GM12873 (cell line): ENCODE measurements at regions not wholly inside any gene's neighbourhood (a gene's known extent, or its start where the extent isn't known, plus 50 kb on each side); places are given as distances from the start of the nearest gene placed in this dataset.

ENCODE experiments used
- CTCF ChIP-seq: IDR thresholded peaks from 2 replicates; pipeline ENCODE4 v1.5.1; 2012; ENCODE audit warnings: low read depth, mild to moderate bottlenecking, moderate library complexity, low read length, control low read depth; ENCODE audit not compliant: insufficient read depth; ENCODE audit errors: missing control alignments

DNA sequence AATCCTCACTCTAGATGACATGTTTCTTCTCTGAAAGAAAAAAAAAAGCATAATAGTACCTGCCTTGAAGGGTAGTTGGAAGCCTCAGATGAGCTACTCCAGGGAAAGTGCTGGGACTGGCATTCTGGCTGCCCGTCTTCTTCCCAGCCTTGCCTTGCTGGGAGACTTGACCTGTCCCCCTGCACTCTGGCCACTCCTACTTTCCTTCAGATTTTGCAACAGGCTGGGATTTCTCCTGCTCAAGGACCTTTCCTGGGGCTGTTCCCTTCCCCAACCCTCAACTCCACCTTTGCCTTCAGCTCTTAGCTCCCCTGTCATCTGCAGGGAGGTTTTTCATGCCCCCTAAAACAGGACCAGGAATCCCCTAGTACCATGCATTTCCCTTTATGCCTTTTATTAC lies 609.9 kb upstream of the CFAP20DC start:
- no peak for TF ChIP-seq CTCF

DNA sequence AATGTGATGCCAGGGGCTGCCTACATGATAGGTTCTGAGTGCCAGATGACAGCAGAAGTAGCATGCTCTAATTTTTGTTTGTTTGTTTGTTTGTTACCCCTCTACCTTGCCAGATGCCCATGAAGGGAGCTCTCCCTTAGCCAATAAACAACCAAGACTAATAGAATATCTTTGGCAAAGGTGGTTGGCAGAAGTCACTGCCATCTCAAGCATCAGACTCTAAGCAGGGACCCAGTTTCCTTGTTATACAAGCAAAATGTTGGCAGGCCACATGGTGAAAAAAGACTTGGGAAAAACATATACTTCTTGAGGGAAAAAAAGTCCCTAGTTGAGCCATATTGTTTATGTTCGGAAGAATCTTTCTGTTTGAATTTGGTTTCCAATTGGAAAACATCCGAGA lies 609.0 kb upstream of the CFAP20DC start:
- no peak for TF ChIP-seq CTCF

DNA sequence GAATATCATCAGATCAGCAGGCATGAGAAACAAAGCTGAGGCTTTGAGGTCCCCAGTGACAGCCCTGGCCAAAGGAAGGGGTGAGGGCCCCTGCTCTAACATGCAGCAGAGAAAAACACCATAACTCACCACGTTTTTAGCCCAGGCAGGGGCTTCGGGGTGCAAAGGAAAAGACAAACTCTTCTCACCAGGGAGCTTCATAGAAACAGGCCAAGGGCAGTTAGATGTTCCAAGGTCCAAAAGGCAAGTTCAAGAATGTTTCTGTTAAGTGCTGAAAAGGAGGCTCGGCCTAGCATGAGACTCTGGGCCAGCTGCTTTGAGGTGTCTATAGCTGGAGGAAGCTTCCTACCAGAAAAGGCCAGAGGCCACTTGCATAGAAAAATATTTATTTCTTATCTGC lies 608.4 kb upstream of the CFAP20DC start:
- TF ChIP-seq CTCF: no peak

GRCh38 chr3:59655418-59656015 lies 605.7 kb upstream of the CFAP20DC start:
- no peak for TF ChIP-seq CTCF

- no peak for TF ChIP-seq CTCF
Measured at GRCh38 chr3:59654480-59655417, 604.9 kb upstream of the CFAP20DC start.

DNA sequence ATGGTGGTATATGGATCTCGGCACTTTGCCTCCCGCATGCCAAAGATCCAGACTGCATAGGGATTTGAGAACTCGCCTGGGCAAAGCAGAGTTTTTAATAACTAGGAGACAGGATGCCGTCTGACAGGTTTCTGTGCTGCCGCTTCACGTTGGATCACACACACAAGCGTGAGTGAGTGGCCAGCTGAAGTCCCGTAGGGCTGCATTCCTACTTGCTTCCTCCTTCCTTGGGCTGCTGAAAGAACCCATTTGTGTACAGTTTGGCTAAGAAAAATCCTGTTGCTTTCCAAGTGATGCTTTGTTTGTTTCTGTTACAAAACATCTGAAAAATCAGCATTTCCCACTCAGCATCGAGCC lies 604.3 kb upstream of the CFAP20DC start:
- no peak for TF ChIP-seq CTCF

GRCh38 chr3:59653405-59654122 lies 603.7 kb upstream of the CFAP20DC start:
- TF ChIP-seq CTCF: no peak
